Suprapubic skin (tissue), 4 donors: ENCODE measurements at regions not wholly inside any gene's neighbourhood (a gene's known extent, or its start where the extent isn't known, plus 50 kb on each side); places are given as distances from the start of the nearest gene placed in this dataset.

Experiments used
- DNase-seq, 2 donors: peaks; one replicate each; pipeline ENCODE4 v3.0.0-alpha.2; 2019; ENCODE audit warnings: low spot score in 2 of 2
- H3K27ac ChIP-seq: fragments of 200-600 bp; sonication (generic); one replicate; pipeline ENCODE4 v1.5.1; 2019
- H3K27me3 ChIP-seq: fragments of 200-600 bp; sonication (generic); one replicate; pipeline ENCODE4 v1.5.1; 2019
- H3K36me3 ChIP-seq: fragments of 200-600 bp; sonication (generic); one replicate; pipeline ENCODE4 v1.5.1; 2019
- H3K4me1 ChIP-seq: fragments of 200-600 bp; sonication (generic); one replicate; pipeline ENCODE4 v1.5.1; 2019
- H3K4me3 ChIP-seq: fragments of 200-600 bp; sonication (generic); one replicate; pipeline ENCODE4 v1.5.1; 2019; ENCODE audit warnings: mild to moderate bottlenecking
- H3K9me3 ChIP-seq: fragments of 200-600 bp; sonication (generic); one replicate; pipeline ENCODE4 v1.5.1; 2019
- EP300 ChIP-seq: sonication (generic); formaldehyde crosslinking; IDR thresholded peaks from one replicate; pipeline ENCODE4 v1.6.1; 2017; ENCODE audit warnings: antibody characterized with exemption
- POLR2A ChIP-seq, 2 donors: fragments of 450-650 bp; IDR thresholded peaks; one replicate each; pipeline ENCODE4 v1.6.1; 2017; ENCODE audit warnings: antibody characterized with exemption in 2 of 2, mild to moderate bottlenecking in 2 of 2, moderate library complexity in 2 of 2
- POLR2AphosphoS5 ChIP-seq, 3 donors: sonication (generic); formaldehyde crosslinking; IDR thresholded peaks; one replicate each; pipeline ENCODE4 v1.6.1; 2017; ENCODE audit warnings: antibody characterized with exemption in 3 of 3
- WGBS: methylation state at CpG from one replicate; pipeline ENCODE4 v1.1.5; 2018; 5-methylcytosine and 5-hydroxymethylcytosine counted together
- TF ChIP-seq, protein P1 (sequence below), 2 donors: fragments of 200-600 bp in 1 of 2; fragments of 450-650 bp in 1 of 2; sonication (generic) in 1 of 2; IDR thresholded peaks; one replicate each; pipeline ENCODE4 v1.5.1; 2016 to 2019; ENCODE audit warnings: antibody characterized with exemption in 2 of 2, mild to moderate bottlenecking in 1 of 2, moderate library complexity in 1 of 2

GRCh38 chr2:34899079-34899478 is 1300.0 kb upstream of the FAM98A start:
- no peak for DNase-seq
- TF ChIP-seq POLR2AphosphoS5 (IDR thresholded peaks at IDR 0.05) (no peak), POLR2A (IDR thresholded peaks at IDR 0.05) (no peak), EP300 (no peak)
- TF ChIP-seq, protein P1, sequence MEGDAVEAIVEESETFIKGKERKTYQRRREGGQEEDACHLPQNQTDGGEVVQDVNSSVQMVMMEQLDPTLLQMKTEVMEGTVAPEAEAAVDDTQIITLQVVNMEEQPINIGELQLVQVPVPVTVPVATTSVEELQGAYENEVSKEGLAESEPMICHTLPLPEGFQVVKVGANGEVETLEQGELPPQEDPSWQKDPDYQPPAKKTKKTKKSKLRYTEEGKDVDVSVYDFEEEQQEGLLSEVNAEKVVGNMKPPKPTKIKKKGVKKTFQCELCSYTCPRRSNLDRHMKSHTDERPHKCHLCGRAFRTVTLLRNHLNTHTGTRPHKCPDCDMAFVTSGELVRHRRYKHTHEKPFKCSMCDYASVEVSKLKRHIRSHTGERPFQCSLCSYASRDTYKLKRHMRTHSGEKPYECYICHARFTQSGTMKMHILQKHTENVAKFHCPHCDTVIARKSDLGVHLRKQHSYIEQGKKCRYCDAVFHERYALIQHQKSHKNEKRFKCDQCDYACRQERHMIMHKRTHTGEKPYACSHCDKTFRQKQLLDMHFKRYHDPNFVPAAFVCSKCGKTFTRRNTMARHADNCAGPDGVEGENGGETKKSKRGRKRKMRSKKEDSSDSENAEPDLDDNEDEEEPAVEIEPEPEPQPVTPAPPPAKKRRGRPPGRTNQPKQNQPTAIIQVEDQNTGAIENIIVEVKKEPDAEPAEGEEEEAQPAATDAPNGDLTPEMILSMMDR (IDR thresholded peaks at IDR 0.05): no peak

DNA sequence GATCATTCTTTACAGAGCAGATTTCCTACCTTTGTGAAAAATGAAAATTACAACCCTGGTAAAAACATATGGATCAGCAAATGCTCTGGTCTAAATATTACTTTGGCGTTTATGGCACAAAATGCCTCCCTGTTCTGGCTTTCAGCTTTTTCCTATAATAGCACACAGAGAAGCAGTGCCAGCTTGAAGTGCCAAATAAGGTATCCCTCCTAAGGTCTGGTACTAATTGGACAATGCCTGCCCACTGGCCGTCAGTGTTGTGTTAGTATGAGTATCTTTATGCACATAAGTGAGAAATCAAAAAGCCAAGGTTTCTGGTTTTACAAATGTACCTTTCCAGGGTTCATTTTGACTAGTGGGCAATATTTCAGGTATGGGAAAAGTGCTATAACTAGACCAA is 1293.7 kb upstream of the FAM98A start:
- H3K9me3 ChIP-seq: no peaks in the 10 kb centered on the region
- no peak overlapping the region for H3K27ac ChIP-seq
- no peaks in the 10 kb centered on the region for H3K4me1 ChIP-seq
- H3K36me3 ChIP-seq: no peaks in the 10 kb centered on the region
- no peak overlapping the region for H3K4me3 ChIP-seq
- 75% methylated on average over 2 of the region's 2 CpGs for WGBS
- no peaks in the 10 kb centered on the region for H3K27me3 ChIP-seq
- DNase-seq: no peak
- TF ChIP-seq POLR2A (IDR thresholded peaks at IDR 0.05) (no peak), EP300 (no peak), POLR2AphosphoS5 (IDR thresholded peaks at IDR 0.05) (no peak)
- TF ChIP-seq, protein P1 (IDR thresholded peaks at IDR 0.05): no peak

More at GRCh38 chr2:34899079-34899478, 1300.0 kb upstream of the FAM98A start:
- Histone ChIP-seq H3K36me3 (no peaks in the 10 kb centered on the region), H3K9me3 (no peaks in the 10 kb centered on the region), H3K27me3 (no peaks in the 10 kb centered on the region), H3K4me1 (no peaks in the 10 kb centered on the region), H3K4me3 (no peak overlapping the region), H3K27ac (no peak overlapping the region)

- no peaks in the 10 kb centered on the region for H3K27me3 ChIP-seq
- DNase-seq: no peak
- 80% methylated on average over 5 of the region's 5 CpGs for WGBS
- TF ChIP-seq POLR2A (IDR thresholded peaks at IDR 0.05): no peak
- TF ChIP-seq POLR2AphosphoS5 (IDR thresholded peaks at IDR 0.05): no peak
- TF ChIP-seq EP300: no peak
- TF ChIP-seq, protein P1 (IDR thresholded peaks at IDR 0.05): no peak
- H3K27ac ChIP-seq: no peak overlapping the region
- no peaks in the 10 kb centered on the region for H3K36me3 ChIP-seq
- no peaks in the 10 kb centered on the region for H3K9me3 ChIP-seq
- no peaks in the 10 kb centered on the region for H3K4me1 ChIP-seq
- H3K4me3 ChIP-seq: no peak overlapping the region
Measured at GRCh38 chr2:34892256-34892655, 1293.2 kb upstream of the FAM98A start.

DNA sequence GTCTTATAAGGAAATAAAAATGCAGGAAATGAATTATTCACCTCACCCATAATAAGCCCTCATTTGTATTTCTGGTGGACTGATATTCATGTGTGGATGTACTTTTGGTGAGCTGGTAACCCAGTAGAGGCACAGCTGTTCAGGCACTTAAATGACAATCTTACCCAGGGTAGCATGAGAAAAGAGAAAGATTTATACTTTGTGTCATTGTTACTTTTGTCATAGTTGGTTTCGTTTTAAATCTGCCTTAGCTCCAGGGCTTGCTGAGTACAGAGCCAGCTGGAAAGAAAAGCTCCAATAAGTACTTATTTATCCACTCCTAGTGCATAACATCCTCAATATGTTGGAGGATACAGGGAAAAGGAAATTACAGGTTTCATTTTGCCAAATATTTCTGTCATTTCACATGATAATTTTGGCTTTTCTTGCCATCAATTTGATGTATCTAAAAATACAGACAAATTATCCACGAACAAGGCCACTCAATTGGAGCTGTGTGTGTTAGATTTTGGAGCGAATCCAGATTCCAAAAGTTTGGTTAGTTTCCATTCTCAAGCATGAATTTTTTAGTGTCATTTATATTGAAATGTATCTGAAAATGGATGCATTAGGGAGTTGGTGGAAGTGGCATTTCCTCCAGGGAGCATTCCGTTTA is 1276.1 kb upstream of the FAM98A start:
- 31% methylated on average over 4 of the region's 4 CpGs for WGBS
- no peak for TF ChIP-seq EP300
- TF ChIP-seq POLR2A (IDR thresholded peaks at IDR 0.05): no peak
- TF ChIP-seq, protein P1 (IDR thresholded peaks at IDR 0.05): no peak
- no peak for TF ChIP-seq POLR2AphosphoS5 (IDR thresholded peaks at IDR 0.05)
- H3K36me3 ChIP-seq: no peaks in the 10 kb centered on the region
- no peak overlapping the region for H3K4me3 ChIP-seq
- no peaks in the 10 kb centered on the region for H3K4me1 ChIP-seq
- no peaks in the 10 kb centered on the region for H3K27me3 ChIP-seq
- no peak overlapping the region for H3K27ac ChIP-seq
- H3K9me3 ChIP-seq: no peaks in the 10 kb centered on the region
- DNase-seq: no peak

DNA sequence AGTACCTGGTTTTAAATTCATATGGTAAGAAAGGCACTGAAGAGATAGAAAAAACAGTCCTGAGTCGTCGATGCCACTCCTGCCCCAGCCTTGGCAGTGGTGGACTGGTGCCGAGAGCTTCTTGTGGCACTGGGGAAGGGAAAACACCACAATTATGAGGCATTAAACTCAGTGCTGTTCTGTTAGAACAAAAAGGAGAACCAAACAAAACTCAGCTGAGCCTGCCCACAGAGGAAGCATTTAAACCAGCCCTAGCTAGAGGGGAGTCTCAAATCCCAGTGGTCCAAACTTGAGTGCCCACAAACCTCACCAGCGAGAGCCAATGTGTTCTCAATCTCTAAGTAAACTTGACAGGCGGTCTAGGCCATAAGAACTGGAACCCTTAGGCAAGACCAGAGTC is 1254.5 kb upstream of the FAM98A start:
- Histone ChIP-seq H3K27me3 (no peaks in the 10 kb centered on the region), H3K4me3 (no peak overlapping the region), H3K36me3 (no peaks in the 10 kb centered on the region), H3K9me3 (peaks cover 6% of the 10 kb centered on the region), H3K27ac (no peak overlapping the region), H3K4me1 (no peaks in the 10 kb centered on the region)
- no peak for DNase-seq
- 69% methylated on average over 5 of the region's 5 CpGs for WGBS
- TF ChIP-seq, protein P1 (IDR thresholded peaks at IDR 0.05): no peak
- TF ChIP-seq POLR2A (IDR thresholded peaks at IDR 0.05) (no peak), POLR2AphosphoS5 (IDR thresholded peaks at IDR 0.05) (no peak), EP300 (no peak)
